Right lobe of liver (tissue), 6 donors: ENCODE measurements at regions not wholly inside any gene's neighbourhood (a gene's known extent, or its start where the extent isn't known, plus 50 kb on each side); places are given as distances from the start of the nearest gene placed in this dataset.

Source experiments
- ATAC-seq, 4 donors: fragments of 200-7000 bp; cut with Tn5 transposase; one replicate each; pipeline ENCODE4 v1.9.1; 2020; ENCODE audit warnings: mild to moderate bottlenecking in 4 of 4, moderate library complexity in 4 of 4
- DNase-seq, 3 donors: peaks; one replicate each; pipeline ENCODE4 v3.0.0-alpha.2; 2020
- H3K27ac ChIP-seq, 3 donors: fragments of 200-600 bp; one replicate each; pipeline ENCODE4 v1.8.0; 2022
- H3K27me3 ChIP-seq, 2 donors: fragments of 200-600 bp; one replicate each; pipeline ENCODE4 v1.8.0; 2022
- H3K36me3 ChIP-seq, 4 donors: fragments of 200-600 bp; sonication (generic) in 1 of 4; one replicate each; pipeline versions ENCODE4 v1.5.1 to v1.8.0; 2017 to 2022; ENCODE audit warnings: control low read depth in 1 of 4
- H3K4me1 ChIP-seq, 4 donors: fragments of 200-600 bp; sonication (generic) in 1 of 4; one replicate each; pipeline versions ENCODE4 v1.5.1 to v1.8.0; 2017 to 2022; ENCODE audit warnings: control low read depth in 1 of 4
- H3K4me3 ChIP-seq, 3 donors: fragments of 200-600 bp; one replicate each; pipeline ENCODE4 v1.8.0; 2022
- H3K9me3 ChIP-seq, 4 donors: fragments of 200-600 bp; sonication (generic) in 1 of 4; one replicate each; pipeline versions ENCODE4 v1.5.1 to v1.8.0; 2017 to 2022; ENCODE audit warnings: control low read depth in 1 of 4
- POLR2A ChIP-seq: fragments of 450-650 bp; IDR thresholded peaks from one replicate; pipeline ENCODE4 v1.6.1; 2017; ENCODE audit warnings: antibody characterized with exemption, mild to moderate bottlenecking
- WGBS: methylation state at CpG from one replicate; pipeline ENCODE4 v1.1.6; 2018; ENCODE audit warnings: low coverage, low lambda C conversion rate; ENCODE audit not compliant: insufficient coverage; ENCODE audit errors: missing lambda C conversion rate; 5-methylcytosine and 5-hydroxymethylcytosine counted together
- intact Hi-C, 2 donors: fragments of 100-400 bp; cut with DNase I; formaldehyde crosslinking; loops; one replicate each; pipeline versions ENCODE4 v1.11.2 to v1.14.1; 2022
- TF ChIP-seq, protein P1 (sequence below), 4 donors: fragments of 200-600 bp in 3 of 4; fragments of 450-650 bp in 1 of 4; IDR thresholded peaks; one replicate each; pipeline versions ENCODE4 v1.5.1 to v1.8.0; 2016 to 2022; ENCODE audit warnings: antibody characterized with exemption in 4 of 4, mild to moderate bottlenecking in 2 of 4
- donor health status: DM: no; HTN: yes; CAD: no.
- donor health status: DM: no; HTN: no; CAD: no.
- donor health status: DM: no; HTN: no; CAD: no.
- donor health status: DM: no; HTN: yes; CAD: no.
- donor health status: DM: no; HTN: yes; CAD: no.

DNA sequence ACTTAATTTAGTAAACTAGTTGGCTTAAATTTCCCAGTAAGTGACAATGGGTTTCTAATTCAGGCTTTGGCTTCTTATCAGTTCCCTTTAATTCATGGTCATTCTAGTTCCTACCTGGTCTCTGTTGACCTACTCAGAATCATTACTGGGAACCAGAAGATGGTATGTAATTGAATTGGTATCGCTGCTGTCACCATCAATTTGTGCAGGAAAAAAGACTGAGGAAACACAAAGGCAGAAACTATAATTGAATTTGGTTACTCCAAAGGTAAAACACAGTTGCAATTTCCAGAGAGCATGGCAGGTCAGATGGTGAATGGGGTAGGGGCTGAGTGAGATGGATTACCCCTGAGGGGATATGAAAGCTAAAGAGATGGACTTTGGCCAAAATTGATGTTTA lies 226.5 kb upstream of the GAP43 start:
- H3K36me3 ChIP-seq: no peaks in the 10 kb centered on the region
- intact Hi-C loops: no loop called here
- no peak for DNase-seq
- WGBS: 92% methylated on average over 1 of the region's 1 CpG
- H3K9me3 ChIP-seq: no peaks in the 10 kb centered on the region
- no peak overlapping the region for H3K27ac ChIP-seq
- H3K4me3 ChIP-seq: no peak overlapping the region
- ATAC-seq: no peak
- no peaks in the 10 kb centered on the region for H3K4me1 ChIP-seq
- H3K27me3 ChIP-seq: no peaks in the 10 kb centered on the region
- no peak for TF ChIP-seq POLR2A
- TF ChIP-seq, protein P1, sequence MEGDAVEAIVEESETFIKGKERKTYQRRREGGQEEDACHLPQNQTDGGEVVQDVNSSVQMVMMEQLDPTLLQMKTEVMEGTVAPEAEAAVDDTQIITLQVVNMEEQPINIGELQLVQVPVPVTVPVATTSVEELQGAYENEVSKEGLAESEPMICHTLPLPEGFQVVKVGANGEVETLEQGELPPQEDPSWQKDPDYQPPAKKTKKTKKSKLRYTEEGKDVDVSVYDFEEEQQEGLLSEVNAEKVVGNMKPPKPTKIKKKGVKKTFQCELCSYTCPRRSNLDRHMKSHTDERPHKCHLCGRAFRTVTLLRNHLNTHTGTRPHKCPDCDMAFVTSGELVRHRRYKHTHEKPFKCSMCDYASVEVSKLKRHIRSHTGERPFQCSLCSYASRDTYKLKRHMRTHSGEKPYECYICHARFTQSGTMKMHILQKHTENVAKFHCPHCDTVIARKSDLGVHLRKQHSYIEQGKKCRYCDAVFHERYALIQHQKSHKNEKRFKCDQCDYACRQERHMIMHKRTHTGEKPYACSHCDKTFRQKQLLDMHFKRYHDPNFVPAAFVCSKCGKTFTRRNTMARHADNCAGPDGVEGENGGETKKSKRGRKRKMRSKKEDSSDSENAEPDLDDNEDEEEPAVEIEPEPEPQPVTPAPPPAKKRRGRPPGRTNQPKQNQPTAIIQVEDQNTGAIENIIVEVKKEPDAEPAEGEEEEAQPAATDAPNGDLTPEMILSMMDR (IDR thresholded peaks at IDR 0.05): no peak

DNA sequence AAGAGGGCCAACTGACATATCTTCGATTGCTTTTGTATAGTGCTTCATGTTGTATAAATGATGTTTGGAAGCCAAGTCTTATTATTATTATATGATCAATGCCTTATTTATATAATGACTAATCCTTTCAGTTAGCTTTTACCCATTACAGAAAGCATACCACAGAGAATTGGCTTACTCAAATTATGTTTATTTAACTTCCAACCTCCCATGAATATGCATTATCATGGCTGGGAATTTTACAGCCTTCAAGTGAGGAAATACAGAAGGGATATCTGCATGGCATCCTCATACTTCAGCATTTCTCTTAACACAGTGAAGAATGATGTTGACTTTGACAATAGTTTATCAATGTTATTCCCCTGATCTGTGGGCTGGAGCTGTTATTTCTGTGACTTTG lies 225.9 kb upstream of the GAP43 start:
- intact Hi-C loops: no loop called here
- Histone ChIP-seq H3K27ac (no peak overlapping the region), H3K4me1 (no peaks in the 10 kb centered on the region), H3K36me3 (no peaks in the 10 kb centered on the region), H3K4me3 (no peak overlapping the region), H3K9me3 (no peaks in the 10 kb centered on the region), H3K27me3 (no peaks in the 10 kb centered on the region)
- WGBS: 50% methylated on average over 1 of the region's 1 CpG
- ATAC-seq: no peak
- TF ChIP-seq POLR2A: no peak
- TF ChIP-seq, protein P1 (IDR thresholded peaks at IDR 0.05): no peak
- no peak for DNase-seq

DNA sequence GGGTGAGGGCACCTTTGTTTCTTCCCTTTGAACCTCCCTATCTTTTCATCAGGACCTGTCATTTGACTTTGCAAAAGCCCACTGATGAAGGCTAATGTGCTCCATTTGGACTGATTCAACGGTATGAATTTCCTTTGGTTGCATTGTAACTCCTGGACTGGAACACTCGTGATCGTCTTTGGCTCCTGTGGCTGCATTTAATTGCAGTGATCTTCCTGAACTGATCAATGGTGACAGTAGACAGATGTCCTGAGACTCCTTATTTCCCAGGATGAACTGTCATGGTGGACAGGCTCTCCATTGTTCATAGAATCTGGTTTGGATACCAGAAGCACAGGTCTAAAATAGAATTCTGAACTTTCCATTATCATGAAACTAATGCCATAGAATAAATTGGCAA lies 224.8 kb upstream of the GAP43 start:
- H3K4me1 ChIP-seq: no peaks in the 10 kb centered on the region
- H3K27ac ChIP-seq: no peak overlapping the region
- TF ChIP-seq POLR2A: no peak
- TF ChIP-seq, protein P1 (IDR thresholded peaks at IDR 0.05): no peak
- H3K4me3 ChIP-seq: no peak overlapping the region
- intact Hi-C loops: no loop called here
- no peaks in the 10 kb centered on the region for H3K9me3 ChIP-seq
- ATAC-seq (no peak), DNase-seq (no peak)
- WGBS: no CpG with 5 or more reads among the region's 3 CpGs
- H3K27me3 ChIP-seq: no peaks in the 10 kb centered on the region
- no peaks in the 10 kb centered on the region for H3K36me3 ChIP-seq

DNA sequence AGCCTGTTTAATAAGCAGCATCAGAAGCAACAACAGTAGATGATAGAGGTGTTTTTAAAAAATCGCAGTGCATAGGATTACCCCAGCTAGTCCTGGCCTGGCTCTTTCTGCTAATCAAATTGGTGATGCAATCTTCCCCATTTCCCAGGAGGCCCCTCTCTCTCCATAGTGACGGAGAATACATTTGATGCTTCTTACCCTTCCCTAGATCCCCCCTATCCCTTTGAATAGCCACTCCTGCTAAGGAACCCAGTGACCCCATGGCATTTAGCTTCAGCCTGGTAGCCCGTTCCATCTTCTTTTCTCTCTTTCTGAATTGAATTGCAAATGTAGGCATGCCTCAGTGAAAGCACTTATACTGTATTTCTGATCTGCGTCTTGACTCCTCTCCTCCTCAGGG lies 223.6 kb upstream of the GAP43 start:
- intact Hi-C loops: no loop called here
- no peak for ATAC-seq

More for the DNA sequence above, 223.6 kb upstream of the GAP43 start:
- DNase-seq: no peak
- Histone ChIP-seq H3K27me3 (no peaks in the 10 kb centered on the region), H3K4me1 (no peaks in the 10 kb centered on the region), H3K27ac (no peak overlapping the region), H3K4me3 (no peak overlapping the region), H3K36me3 (no peaks in the 10 kb centered on the region), H3K9me3 (no peaks in the 10 kb centered on the region)
- 64% methylated on average over 4 of the region's 4 CpGs for WGBS
- TF ChIP-seq, protein P1 (IDR thresholded peaks at IDR 0.05): no peak
- TF ChIP-seq POLR2A: no peak
